Endodermal cell (in vitro differentiated cells): ENCODE measurements at regions not wholly inside any gene's neighbourhood (a gene's known extent, or its start where the extent isn't known, plus 50 kb on each side); places are given as distances from the start of the nearest gene placed in this dataset.

Source experiments
- DNase-seq: peaks from one replicate; pipeline ENCODE4 v3.0.0-alpha.2; 2017
- H3K27ac ChIP-seq: 2 replicates; pipeline ENCODE4 v1.5.1; 2013; ENCODE audit warnings: mild to moderate bottlenecking, low read depth, low read length, moderate library complexity
- H3K27me3 ChIP-seq: 2 replicates; pipeline ENCODE4 v1.6.1; 2013; ENCODE audit warnings: mild to moderate bottlenecking, low read length, moderate library complexity; ENCODE audit not compliant: insufficient read depth, control insufficient read depth, poor library complexity, severe bottlenecking
- H3K36me3 ChIP-seq: 2 replicates; pipeline ENCODE4 v1.7.0; 2013; ENCODE audit warnings: mild to moderate bottlenecking, low read length, moderate library complexity; ENCODE audit not compliant: control insufficient read depth, insufficient read depth
- H3K4me1 ChIP-seq: one replicate; pipeline ENCODE4 v1.7.0; 2013; ENCODE audit warnings: low read length; ENCODE audit not compliant: control insufficient read depth, insufficient read depth
- H3K4me3 ChIP-seq: 2 replicates; pipeline ENCODE4 v1.5.1; 2013; ENCODE audit warnings: mild to moderate bottlenecking, low read length, moderate library complexity
- H3K9ac ChIP-seq: 2 replicates; pipeline ENCODE4 v1.6.1; 2013; ENCODE audit warnings: mild to moderate bottlenecking, low read length, moderate library complexity; ENCODE audit not compliant: poor library complexity, severe bottlenecking; ENCODE audit errors: extremely low read depth
- H3K9me3 ChIP-seq: 2 replicates; pipeline ENCODE4 v1.6.1; 2013; ENCODE audit warnings: mild to moderate bottlenecking, low read length, moderate library complexity; ENCODE audit not compliant: control insufficient read depth
- H3K27ac Mint-ChIP-seq: 2 replicates; pipeline ENCODE4 v1.8.0; 2020; ENCODE audit warnings: mixed read lengths
- H3K27me3 Mint-ChIP-seq: 2 replicates; pipeline ENCODE4 v1.8.0; 2021; ENCODE audit warnings: mild to moderate bottlenecking, mixed read lengths; ENCODE audit not compliant: insufficient read depth
- H3K36me3 Mint-ChIP-seq: 2 replicates; pipeline ENCODE4 v1.8.0; 2020; ENCODE audit warnings: low read depth, mixed read lengths
- H3K4me1 Mint-ChIP-seq: 2 replicates; pipeline ENCODE4 v1.8.0; 2020; ENCODE audit warnings: mixed read lengths
- H3K4me3 Mint-ChIP-seq: 2 replicates; pipeline ENCODE4 v1.8.0; 2020; ENCODE audit warnings: mild to moderate bottlenecking, moderate library complexity, mixed read lengths
- H3K9me3 Mint-ChIP-seq: 2 replicates; pipeline ENCODE4 v1.8.0; 2020; ENCODE audit warnings: mild to moderate bottlenecking, mixed read lengths
- CTCF ChIP-seq: fragments of 200-600 bp; sonication (generic); conservative IDR thresholded peaks from 2 replicates; pipeline ENCODE4 v1.5.0; 2021; ENCODE audit warnings: antibody characterized with exemption, mild to moderate bottlenecking
- WGBS, 2 experiments: methylation state at CpG; one replicate each; pipeline versions ENCODE4 v1.1.5 to v1.1.7; 2013; ENCODE audit warnings: missing lambda C conversion rate in 2 of 2, mixed read lengths in 1 of 2; ENCODE audit not compliant: insufficient coverage in 1 of 2, insufficient read length in 1 of 2; 5-methylcytosine and 5-hydroxymethylcytosine counted together

- DNase-seq = no peak
- Mint-ChIP-seq H3K4me3 (no peak overlapping the region), H3K4me1 (no peaks in the 10 kb centered on the region), H3K27me3 (no peaks in the 10 kb centered on the region), H3K27ac (no peak overlapping the region), H3K36me3 (no peaks in the 10 kb centered on the region), H3K9me3 (peaks cover 25% of the 10 kb centered on the region)
- Histone ChIP-seq H3K9me3 (no peaks in the 10 kb centered on the region), H3K27me3 (no peaks in the 10 kb centered on the region), H3K4me3 (no peak overlapping the region), H3K36me3 (no peaks in the 10 kb centered on the region), H3K9ac (no peak overlapping the region), H3K4me1 (no peaks in the 10 kb centered on the region), H3K27ac (no peak overlapping the region)
- WGBS, 2 experiments = 91% methylated on average over 1 of the region's 2 CpGs; no CpG with 5 or more reads in 1 of the 2 experiments
- TF ChIP-seq CTCF = no peak
Observed at GRCh38 chrX:46216406-46216805, 328.8 kb downstream of the ZNF674 start.

GRCh38 chrX:46211079-46211478, 334.1 kb downstream of the ZNF674 start:
- no peak for DNase-seq
- WGBS, 2 experiments = 97% methylated on average over 3 of the region's 4 CpGs; no CpG with 5 or more reads in 1 of the 2 experiments
- H3K27me3 ChIP-seq = no peaks in the 10 kb centered on the region
- no peak overlapping the region for H3K4me3 ChIP-seq
- H3K9ac ChIP-seq = no peak overlapping the region
- H3K4me3 Mint-ChIP-seq = no peak overlapping the region
- peaks cover 33% of the 10 kb centered on the region for H3K9me3 Mint-ChIP-seq
- H3K4me1 Mint-ChIP-seq = no peaks in the 10 kb centered on the region
- no peaks in the 10 kb centered on the region for H3K4me1 ChIP-seq
- H3K27ac Mint-ChIP-seq = no peak overlapping the region
- no peaks in the 10 kb centered on the region for H3K36me3 ChIP-seq
- no peaks in the 10 kb centered on the region for H3K36me3 Mint-ChIP-seq
- H3K27me3 Mint-ChIP-seq = no peaks in the 10 kb centered on the region
- H3K9me3 ChIP-seq = no peaks in the 10 kb centered on the region
- H3K27ac ChIP-seq = no peak overlapping the region
- TF ChIP-seq CTCF = no peak

GRCh38 chrX:46209768-46210167, 335.5 kb downstream of the ZNF674 start:
- Histone ChIP-seq H3K36me3 (no peaks in the 10 kb centered on the region), H3K27me3 (no peaks in the 10 kb centered on the region), H3K9ac (no peak overlapping the region), H3K4me3 (no peak overlapping the region), H3K9me3 (no peaks in the 10 kb centered on the region), H3K4me1 (no peaks in the 10 kb centered on the region), H3K27ac (no peak overlapping the region)
- Mint-ChIP-seq H3K27ac (no peak overlapping the region), H3K27me3 (no peaks in the 10 kb centered on the region), H3K4me1 (no peaks in the 10 kb centered on the region), H3K36me3 (no peaks in the 10 kb centered on the region), H3K4me3 (no peak overlapping the region), H3K9me3 (peaks cover 28% of the 10 kb centered on the region)
- DNase-seq = no peak
- 76% methylated on average over 2 of the region's 4 CpGs; no CpG with 5 or more reads in 1 of the 2 experiments for WGBS, 2 experiments
- TF ChIP-seq CTCF = no peak
